IMR-90 (cell line): ENCODE measurements at regions not wholly inside any gene's neighbourhood (a gene's known extent, or its start where the extent isn't known, plus 50 kb on each side); places are given as distances from the start of the nearest gene placed in this dataset.
"Not testable (repeated sequence)": the region's sequence is repeated elsewhere in the genome, so short reads cannot be mapped to it uniquely, and the experiment has no call there.

Experiments
- BHLHE40 ChIP-seq: fragments of 150-350 bp; IDR thresholded peaks from 2 replicates; pipeline ENCODE4 v1.6.1; 2016; ENCODE audit warnings: mild to moderate bottlenecking, low read depth, low read length
- CHD1 ChIP-seq: IDR thresholded peaks from 2 replicates; pipeline ENCODE4 v1.6.1; 2012; ENCODE audit warnings: low read depth, low read length, improper control_type of control experiment
- FOS ChIP-seq: fragments of 150-350 bp; IDR thresholded peaks from 2 replicates; pipeline ENCODE4 v1.6.1; 2016; ENCODE audit warnings: low read depth, low read length
- NFE2L2 ChIP-seq: fragments of 150-350 bp; IDR thresholded peaks from 2 replicates; pipeline ENCODE4 v1.6.1; 2016; ENCODE audit warnings: low read depth, mild to moderate bottlenecking, low read length
- RCOR1 ChIP-seq: IDR thresholded peaks from 2 replicates; pipeline ENCODE4 v1.6.1; 2012; ENCODE audit warnings: mild to moderate bottlenecking, low read length, improper control_type of control experiment; ENCODE audit not compliant: insufficient replicate concordance
- RFX5 ChIP-seq: IDR thresholded peaks from 2 replicates; pipeline ENCODE4 v1.8.0; 2012; ENCODE audit warnings: low read depth, mild to moderate bottlenecking, low read length, moderate library complexity
- TF ChIP-seq, protein P1 (sequence below): conservative IDR thresholded peaks from 2 replicates; pipeline ENCODE4 v1.5.1; 2012; ENCODE audit warnings: mild to moderate bottlenecking, low read depth, low read length, improper control_type of control experiment

DNA sequence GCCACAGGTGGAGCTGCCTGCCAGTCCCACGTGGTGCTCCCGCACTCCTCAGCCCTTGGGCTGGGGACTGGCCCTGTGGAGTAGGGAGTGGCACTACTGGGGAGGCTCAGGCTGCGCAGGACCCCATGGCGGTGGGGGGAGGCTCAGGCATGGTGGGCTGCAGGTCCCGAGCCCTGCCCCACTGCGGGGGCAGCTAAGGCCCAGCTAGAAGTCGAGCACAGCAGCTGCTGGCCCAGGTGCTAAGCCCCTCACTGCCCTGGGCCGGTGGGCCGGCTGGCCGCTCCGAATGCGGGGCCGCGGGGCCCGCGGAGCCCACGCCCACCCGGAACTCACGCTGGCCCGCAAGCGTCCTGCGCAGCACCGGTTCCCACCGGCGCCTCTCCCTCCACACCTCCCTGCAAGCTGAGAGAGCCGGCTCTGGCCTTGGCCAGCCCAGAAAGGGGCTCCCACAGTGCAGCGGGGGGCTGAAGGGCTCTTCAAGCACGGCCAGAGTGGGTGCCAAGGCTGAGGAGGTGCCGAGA lies 76.5 kb upstream of the RGS1 start:
- TF ChIP-seq, protein P1, sequence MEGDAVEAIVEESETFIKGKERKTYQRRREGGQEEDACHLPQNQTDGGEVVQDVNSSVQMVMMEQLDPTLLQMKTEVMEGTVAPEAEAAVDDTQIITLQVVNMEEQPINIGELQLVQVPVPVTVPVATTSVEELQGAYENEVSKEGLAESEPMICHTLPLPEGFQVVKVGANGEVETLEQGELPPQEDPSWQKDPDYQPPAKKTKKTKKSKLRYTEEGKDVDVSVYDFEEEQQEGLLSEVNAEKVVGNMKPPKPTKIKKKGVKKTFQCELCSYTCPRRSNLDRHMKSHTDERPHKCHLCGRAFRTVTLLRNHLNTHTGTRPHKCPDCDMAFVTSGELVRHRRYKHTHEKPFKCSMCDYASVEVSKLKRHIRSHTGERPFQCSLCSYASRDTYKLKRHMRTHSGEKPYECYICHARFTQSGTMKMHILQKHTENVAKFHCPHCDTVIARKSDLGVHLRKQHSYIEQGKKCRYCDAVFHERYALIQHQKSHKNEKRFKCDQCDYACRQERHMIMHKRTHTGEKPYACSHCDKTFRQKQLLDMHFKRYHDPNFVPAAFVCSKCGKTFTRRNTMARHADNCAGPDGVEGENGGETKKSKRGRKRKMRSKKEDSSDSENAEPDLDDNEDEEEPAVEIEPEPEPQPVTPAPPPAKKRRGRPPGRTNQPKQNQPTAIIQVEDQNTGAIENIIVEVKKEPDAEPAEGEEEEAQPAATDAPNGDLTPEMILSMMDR, result not testable (repeated sequence)
- TF ChIP-seq BHLHE40, CHD1, FOS, RCOR1, RFX5, NFE2L2: not testable (repeated sequence)
